ENCODE measurements at regions not wholly inside any gene's neighbourhood (a gene's known extent, or its start where the extent isn't known, plus 50 kb on each side); places are given as distances from the start of the nearest gene placed in this dataset.

DNA sequence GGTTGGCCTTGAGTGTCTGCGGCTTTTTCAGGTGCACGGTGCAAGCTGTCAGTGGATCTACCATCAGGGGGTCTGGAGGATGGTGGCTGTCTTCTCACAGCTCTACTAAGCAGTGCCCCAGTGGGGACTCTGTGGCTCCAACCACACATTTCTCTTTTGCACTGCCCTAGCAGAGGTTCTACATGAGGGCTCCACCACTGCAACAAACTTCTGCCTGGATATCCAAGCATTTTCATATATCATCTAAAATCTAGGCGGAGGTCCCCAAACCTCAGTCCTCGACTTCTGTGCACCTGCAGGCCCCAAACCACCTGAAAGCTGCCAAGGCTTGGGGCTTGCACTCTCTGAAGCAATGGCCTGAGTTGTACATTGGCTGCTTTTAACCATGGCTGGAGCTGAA is 601.5 kb downstream of the MTRR start:
- DNase-seq (ENCODE audit: low read depth in 3 of 3), result no peak

DNA sequence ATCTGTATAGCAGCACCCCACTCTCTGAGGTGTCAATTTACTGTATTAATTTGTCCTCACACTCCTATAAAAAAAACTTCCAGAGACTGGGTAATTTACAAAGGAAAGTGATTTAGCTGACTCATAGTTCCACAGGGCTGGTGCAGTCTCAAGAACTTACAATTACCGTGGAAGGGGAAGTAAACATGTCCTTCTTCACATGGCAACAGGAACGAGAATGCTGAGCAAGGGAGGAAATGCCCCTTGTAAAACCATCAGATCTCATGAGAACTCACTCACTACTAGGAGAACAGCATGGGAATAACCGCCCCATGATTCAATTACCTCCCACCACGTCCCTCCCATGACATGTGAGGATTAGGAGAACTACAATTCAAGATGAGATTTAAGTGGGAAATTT is 602.6 kb downstream of the MTRR start:
- DNase-seq (ENCODE audit: low read depth in 3 of 3), result no peak

DNA sequence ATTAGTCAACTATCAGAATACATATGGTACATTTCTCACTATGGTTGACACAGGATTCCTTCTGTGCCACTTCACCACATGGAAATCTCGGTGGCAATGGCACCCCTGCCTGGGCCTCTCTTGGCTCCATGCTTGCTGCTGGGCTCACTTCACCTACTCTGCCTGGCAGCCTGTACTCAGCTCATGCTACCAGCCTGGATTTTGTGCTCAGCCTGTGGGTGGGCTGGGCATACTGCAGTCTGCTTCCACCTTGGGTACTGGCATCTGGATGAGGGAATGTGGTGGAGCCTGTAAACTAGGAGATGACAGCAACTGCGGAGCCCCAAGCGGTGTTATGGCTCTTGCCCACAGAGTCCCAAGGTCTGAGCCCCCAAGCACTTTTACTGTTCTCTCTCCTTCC is 604.1 kb downstream of the MTRR start:
- DNase-seq (ENCODE audit: low read depth in 3 of 3), result no peak

DNA sequence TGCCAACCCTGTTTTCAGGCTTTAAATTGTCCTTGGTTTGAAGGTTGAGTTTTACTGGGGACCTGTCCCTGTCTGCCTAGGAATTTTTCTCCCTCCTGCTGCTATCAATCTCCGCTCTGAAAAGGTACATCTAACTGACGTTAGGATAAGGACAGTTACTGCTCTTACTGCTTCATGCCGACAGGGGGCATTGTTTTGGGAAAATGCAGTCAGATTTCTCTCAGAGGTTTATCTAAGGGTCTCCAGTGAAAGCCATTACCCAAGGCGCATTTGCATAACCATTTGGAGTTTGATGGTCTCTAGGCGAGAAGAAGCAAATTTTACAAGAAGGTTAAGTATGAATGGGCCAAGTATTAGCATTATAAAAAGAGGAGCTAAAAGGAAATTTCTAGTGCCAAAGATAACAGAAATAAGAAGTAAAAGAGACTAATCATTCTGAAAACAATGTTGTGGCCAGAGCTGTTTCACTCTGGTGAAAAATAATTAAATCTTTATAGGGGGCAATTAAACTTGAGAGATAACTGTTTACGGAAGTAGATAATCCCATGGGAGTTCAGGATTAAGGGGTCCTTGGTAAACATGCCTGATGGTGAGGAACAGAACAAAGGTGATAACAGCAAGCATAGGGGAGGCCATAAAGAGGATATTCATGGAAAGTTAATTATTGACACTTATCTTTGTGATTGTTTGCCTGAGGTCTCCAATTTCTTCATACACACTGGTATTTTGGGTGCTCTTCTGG is 605.0 kb downstream of the MTRR start:
- no peak for DNase-seq (ENCODE audit: low read depth in 3 of 3)

GRCh38 chr5:8474569-8474930 is 605.6 kb downstream of the MTRR start:
- DNase-seq (ENCODE audit: low read depth in 3 of 3), result no peak

- DNase-seq (ENCODE audit: low read depth in 3 of 3), result no peak
Observed at GRCh38 chr5:8478326-8478725, 609.4 kb downstream of the MTRR start.

DNA sequence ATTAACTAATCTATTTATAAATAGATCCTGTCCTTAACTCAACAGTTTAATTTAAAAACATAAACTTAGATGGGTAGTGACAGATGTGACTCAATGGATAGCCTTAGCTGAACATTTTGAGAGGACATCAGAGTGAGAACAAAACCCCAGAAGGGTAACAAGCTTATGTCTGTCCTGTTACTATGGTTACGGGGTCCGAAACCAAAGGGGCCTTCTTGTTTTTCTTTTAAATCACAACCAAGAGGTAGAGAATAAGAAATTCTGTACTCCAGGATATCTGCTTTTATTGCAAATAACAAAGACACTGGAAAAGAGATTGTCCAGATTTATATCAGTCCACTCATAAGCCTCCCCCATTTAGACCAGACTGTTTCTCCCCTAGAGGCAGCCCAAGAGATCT is 612.1 kb downstream of the MTRR start:
- DNase-seq (ENCODE audit: low read depth in 3 of 3), result no peak

DNA sequence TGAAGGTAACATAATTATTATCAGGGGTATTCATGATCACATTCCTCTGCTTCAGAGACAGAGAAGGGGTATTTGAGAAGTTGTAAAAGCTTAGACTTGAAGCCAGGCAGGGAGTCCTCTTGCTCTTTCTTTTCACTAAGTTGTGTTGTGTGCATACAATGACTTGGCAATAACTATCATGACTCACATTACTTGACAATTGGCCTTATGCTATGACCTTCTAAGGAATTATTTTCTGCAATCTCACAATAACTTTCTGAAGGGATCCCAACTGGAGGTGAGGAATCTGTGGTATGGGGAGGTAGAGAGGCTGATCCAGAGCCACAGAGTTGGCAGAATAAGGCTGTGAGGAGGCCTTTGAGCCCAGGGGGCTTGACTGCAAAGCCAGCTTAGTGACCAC is 622.3 kb downstream of the MTRR start:
- no peak for DNase-seq (ENCODE audit: low read depth in 3 of 3)

DNA sequence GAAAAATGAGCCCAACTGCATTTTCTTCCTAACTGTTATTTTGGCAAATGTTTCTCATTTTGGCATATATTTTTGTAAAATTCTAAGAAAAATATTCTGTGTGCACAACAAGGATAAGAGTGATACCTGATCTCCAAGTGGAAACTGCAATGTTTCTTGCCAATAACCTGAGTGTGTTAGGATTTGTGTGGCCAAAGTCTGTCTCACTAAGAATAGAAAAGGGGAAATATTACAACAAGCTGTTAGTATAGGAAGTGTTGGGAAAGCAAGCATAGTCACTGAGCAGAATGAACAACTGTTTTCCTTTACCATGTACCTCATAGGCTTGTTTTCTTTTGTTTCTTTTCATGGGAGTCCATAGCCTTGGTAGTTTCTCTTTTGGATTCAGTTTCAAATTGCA is 624.2 kb downstream of the MTRR start:
- no peak for DNase-seq (ENCODE audit: low read depth in 3 of 3)

GRCh38 chr5:8500426-8500825 is 631.5 kb downstream of the MTRR start:
- no peak for DNase-seq (ENCODE audit: low read depth in 3 of 3)

DNA sequence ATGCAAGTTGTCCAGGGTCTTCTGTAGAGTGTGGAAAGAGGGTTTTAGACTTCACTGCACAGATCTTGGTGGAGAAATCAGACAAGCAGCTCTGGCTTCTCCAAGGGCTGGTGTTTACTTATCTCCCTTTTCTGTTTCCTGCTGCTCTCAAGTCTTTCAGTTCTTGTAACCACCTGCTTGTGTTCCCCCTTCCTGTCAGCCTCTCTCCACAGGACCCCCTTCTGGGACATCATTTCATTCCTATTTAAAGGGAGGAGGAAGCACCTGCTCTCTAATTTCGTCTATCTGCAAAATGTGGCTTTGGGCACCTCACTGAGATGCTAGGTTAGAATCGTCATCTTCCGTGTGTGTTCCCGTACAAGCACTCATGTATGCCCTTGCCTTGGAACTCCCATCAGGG is 636.2 kb downstream of the MTRR start:
- no peak for DNase-seq (ENCODE audit: low read depth in 3 of 3)

- no peak for DNase-seq (ENCODE audit: low read depth in 3 of 3)
Observed at GRCh38 chr5:8508231-8508630, 639.3 kb downstream of the MTRR start.

GRCh38 chr5:8516356-8516755 is 647.4 kb downstream of the MTRR start:
- DNase-seq (ENCODE audit: low read depth in 3 of 3), result no peak

- no peak for DNase-seq (ENCODE audit: low read depth in 3 of 3)
Observed at GRCh38 chr5:8517456-8517855, 648.5 kb downstream of the MTRR start.

DNA sequence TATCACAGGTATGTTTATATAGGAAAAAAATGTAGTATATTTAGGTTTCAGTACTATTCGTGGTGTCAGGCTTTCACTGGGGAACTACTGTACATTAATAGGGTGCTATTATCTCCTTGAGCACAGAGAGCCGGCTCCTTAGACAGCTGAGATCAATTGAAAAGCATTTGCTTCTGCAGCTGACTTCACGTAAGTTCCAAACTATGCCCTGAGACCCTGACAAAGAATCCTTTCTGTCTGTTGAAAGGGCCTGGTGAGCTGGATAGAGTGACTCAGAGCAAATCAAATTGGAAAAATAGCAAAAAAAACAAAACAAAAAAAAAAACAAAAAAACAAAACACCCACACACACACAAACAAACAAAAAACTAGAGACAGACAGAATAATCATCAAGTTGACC is 652.0 kb downstream of the MTRR start:
- no peak for DNase-seq (ENCODE audit: low read depth in 3 of 3)

GRCh38 chr5:8521991-8522390 is 653.0 kb downstream of the MTRR start:
- DNase-seq (ENCODE audit: low read depth in 3 of 3), result no peak

- no peak for DNase-seq (ENCODE audit: low read depth in 3 of 3)
Observed at GRCh38 chr5:8522646-8523045, 653.7 kb downstream of the MTRR start.

GRCh38 chr5:8523501-8523900 is 654.6 kb downstream of the MTRR start:
- DNase-seq (ENCODE audit: low read depth in 3 of 3), result no peak

GRCh38 chr5:8525819-8526218 is 656.9 kb downstream of the MTRR start:
- no peak for DNase-seq (ENCODE audit: low read depth in 3 of 3)

DNA sequence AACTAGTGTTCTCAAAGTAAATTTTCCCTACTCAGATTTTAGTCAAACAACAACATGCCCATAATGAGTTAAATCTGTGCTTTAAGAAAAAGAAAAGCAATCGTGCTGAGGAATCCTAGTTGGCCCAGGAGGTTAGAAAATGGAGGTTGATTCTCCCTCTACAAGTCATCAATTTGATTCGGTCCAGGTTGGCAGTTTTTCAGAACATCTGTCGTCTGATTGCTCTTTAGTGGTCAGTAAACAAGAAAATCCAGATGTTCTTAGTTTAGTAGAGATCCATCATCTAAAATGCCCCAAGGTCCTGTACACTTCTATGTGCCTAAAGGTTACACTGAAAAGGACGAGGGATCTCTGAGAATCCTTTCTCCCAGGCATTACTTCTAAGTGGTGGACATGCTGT is 659.2 kb downstream of the MTRR start:
- DNase-seq (ENCODE audit: low read depth in 3 of 3), result no peak

GRCh38 chr5:8538821-8539220 is 669.9 kb downstream of the MTRR start:
- DNase-seq (ENCODE audit: low read depth in 3 of 3), result no peak

DNA sequence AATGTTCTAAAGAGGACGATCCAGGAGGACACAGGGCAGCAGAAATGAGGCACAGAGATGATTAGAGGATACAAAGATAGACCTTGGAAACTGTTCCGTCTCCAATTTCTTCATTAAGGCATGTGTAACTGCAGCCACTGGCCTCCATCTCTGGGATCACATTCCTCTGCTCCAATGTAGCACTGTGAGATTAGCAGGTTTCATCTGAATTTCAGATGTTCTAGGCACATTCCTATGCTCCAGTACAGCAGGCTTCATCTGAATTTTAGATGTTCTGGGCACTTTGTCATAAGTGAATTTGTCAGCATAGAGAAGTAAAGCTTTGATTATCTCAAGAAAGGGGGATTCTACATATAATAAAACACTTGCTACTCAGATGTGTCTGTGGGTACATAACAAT is 671.4 kb downstream of the MTRR start:
- DNase-seq (ENCODE audit: low read depth in 3 of 3), result no peak

GRCh38 chr5:8550921-8551320 is 682.0 kb downstream of the MTRR start:
- DNase-seq (ENCODE audit: low read depth in 3 of 3), result no peak

- no peak for DNase-seq (ENCODE audit: low read depth in 3 of 3)
Observed at GRCh38 chr5:8553364-8553763, 684.4 kb downstream of the MTRR start.
